ENCODE measurements at regions not wholly inside any gene's neighbourhood (a gene's known extent, or its start where the extent isn't known, plus 50 kb on each side); places are given as distances from the start of the nearest gene placed in this dataset.

GRCh38 chr19:32234663-32235217 lies 110.7 kb upstream of the ZNF507 start:
- Histone ChIP-seq H3K27ac (ENCODE audit: extremely low read length, insufficient read depth, low read length) (no peak overlapping the region), H3K27me3 (ENCODE audit: control insufficient read depth in 1 of 2, insufficient read depth in 2 of 2, low read length in 2 of 2) (peaks cover 0 to 7% of the 10 kb centered on the region in 2 experiments; a peak in 1 of 5 replicates), H3K4me3 (replicated peaks in 1 of 3; ENCODE audit: insufficient read depth in 1 of 3, low read depth in 2 of 3, low read length in 3 of 3) (no peak overlapping the region), H3K4me2 (ENCODE audit: low read depth, low read length) (no peak overlapping the region), H3K36me3 (replicated peaks in 1 of 2; ENCODE audit: control insufficient read depth in 1 of 2, insufficient read depth in 2 of 2, low read length in 2 of 2) (no peaks in the 10 kb centered on the region), H4K20me1 (ENCODE audit: insufficient read depth, low read length) (no peaks in the 10 kb centered on the region), H3K9ac (ENCODE audit: insufficient read depth, low read depth, low read length) (no peak overlapping the region), H3K9me3 (ENCODE audit: low read length) (no peaks in the 10 kb centered on the region), H3K79me2 (ENCODE audit: insufficient read depth, low read length) (no peaks in the 10 kb centered on the region), H2AFZ (ENCODE audit: low read length) (no peak overlapping the region), H3K4me1 (ENCODE audit: insufficient read depth, low read length) (no peaks in the 10 kb centered on the region)
- intact Hi-C loops (cut with micrococcal nuclease; ENCODE audit: unreplicated experiment) (no loop called here), in situ Hi-C loops (cut with HindIII; ENCODE audit: extremely low pct_ligation_motif_present, low pct_unique_long_range_greater_than_20kb) (no loop called here)
- ATAC-seq (no peak), DNase-seq (ENCODE audit: low spot score) (no peak), FAIRE-seq (no peak)
- 2% methylated on average over 3 of the region's 3 CpGs for WGBS (ENCODE audit: low lambda C conversion rate)
- CTCF ChIA-PET (ENCODE audit: low intra/inter-chr PET ratio, low total read pairs), result no interaction called here
- peak; percentile 91 for TF ChIP-seq MNT (IDR thresholded peaks at IDR 0.05)
- TF ChIP-seq MAFK (conservative IDR thresholded peaks at IDR 0.05 in 1 of 2, IDR thresholded peaks at IDR 0.05 in 1 of 2; ENCODE audit: low read length in 2 of 2), result peak in 1 of 2 experiments; percentile 55; a peak in 2 of 4 replicates
- no peak for TF ChIP-seq ZNF431 (CRISPR knock-in tag; IDR thresholded peaks at IDR 0.05; ENCODE audit: borderline replicate concordance, low read depth)
- 0 out of 2 replicates have a peak, but pooled peaks have one; percentile 5 for TF ChIP-seq MAFF (IDR thresholded peaks at IDR 0.05; ENCODE audit: low read depth, low read length)
- POLR2A ChIA-PET, result no interaction called here
- no TSS peak for BruUV-seq (replicated peaks)

GRCh38 chr19:32238076-32238475 lies 107.3 kb upstream of the ZNF507 start:
- CTCF ChIA-PET (ENCODE audit: low intra/inter-chr PET ratio, low total read pairs), result no interaction called here
- TF ChIP-seq TEAD3 (CRISPR knock-in tag; optimal IDR thresholded peaks at IDR 0.05; ENCODE audit: borderline replicate concordance), result no peak
- no peak for TF ChIP-seq IKZF5 (CRISPR knock-in tag; IDR thresholded peaks at IDR 0.05)
- no peak for TF ChIP-seq ZMAT3 (CRISPR knock-in tag; conservative IDR thresholded peaks at IDR 0.05)
- TF ChIP-seq MEF2D (CRISPR knock-in tag; IDR thresholded peaks at IDR 0.05), result no peak
- TF ChIP-seq PRMT3 (CRISPR knock-in tag; IDR thresholded peaks at IDR 0.05; ENCODE audit: borderline replicate concordance, low read depth), result no peak
- no peak for TF ChIP-seq EZH2 (conservative IDR thresholded peaks at IDR 0.05; ENCODE audit: low read depth, low read length)
- no peak for TF ChIP-seq ZNF672 (CRISPR knock-in tag; IDR thresholded peaks at IDR 0.05)
- TF ChIP-seq ZNF562 (CRISPR knock-in tag; IDR thresholded peaks at IDR 0.05; ENCODE audit: borderline replicate concordance), result no peak
- H3K4me3 ChIP-seq (replicated peaks in 1 of 3; ENCODE audit: insufficient read depth in 1 of 3, low read depth in 2 of 3, low read length in 3 of 3), result no peak overlapping the region
- intact Hi-C loops (cut with micrococcal nuclease; ENCODE audit: unreplicated experiment), result no loop called here
- WGBS (ENCODE audit: low lambda C conversion rate), result 0% methylated on average over 1 of the region's 1 CpG
- H4K20me1 ChIP-seq (ENCODE audit: insufficient read depth, low read length), result no peaks in the 10 kb centered on the region
- H3K9ac ChIP-seq (ENCODE audit: insufficient read depth, low read depth, low read length), result no peak overlapping the region
- in situ Hi-C loops (cut with HindIII; ENCODE audit: extremely low pct_ligation_motif_present, low pct_unique_long_range_greater_than_20kb), result no loop called here
- H3K79me2 ChIP-seq (ENCODE audit: insufficient read depth, low read length), result no peaks in the 10 kb centered on the region
- no peak for FAIRE-seq
- POLR2A ChIA-PET, result no interaction called here
- H2AFZ ChIP-seq (ENCODE audit: low read length), result no peak overlapping the region
- no peaks in the 10 kb centered on the region for H3K36me3 ChIP-seq (replicated peaks in 1 of 2; ENCODE audit: control insufficient read depth in 1 of 2, insufficient read depth in 2 of 2, low read length in 2 of 2)
- BruUV-seq (replicated peaks), result no TSS peak
- H3K4me1 ChIP-seq (ENCODE audit: insufficient read depth, low read length), result no peaks in the 10 kb centered on the region
- no peak overlapping the region for H3K27ac ChIP-seq (ENCODE audit: extremely low read length, insufficient read depth, low read length)
- no peak for ATAC-seq
- no peak overlapping the region for H3K4me2 ChIP-seq (ENCODE audit: low read depth, low read length)
- DNase-seq (ENCODE audit: low spot score), result no peak
- no peaks in the 10 kb centered on the region for H3K9me3 ChIP-seq (ENCODE audit: low read length)
- H3K27me3 ChIP-seq (ENCODE audit: control insufficient read depth in 1 of 2, insufficient read depth in 2 of 2, low read length in 2 of 2), result no peaks in the 10 kb centered on the region

Data from HepG2 (cell line).